ENCODE measurements at regions not wholly inside any gene's neighbourhood (a gene's known extent, or its start where the extent isn't known, plus 50 kb on each side); places are given as distances from the start of the nearest gene placed in this dataset.

GRCh38 chr5:2381861-2382260, 369.6 kb downstream of the IRX2 start:
- TF ChIP-seq CTCF (IDR thresholded peaks at IDR 0.05) (no peak), POLR2A (IDR thresholded peaks at IDR 0.05) (no peak)

All from lower leg skin (tissue), 3 donors.